ENCODE measurements at regions not wholly inside any gene's neighbourhood (a gene's known extent, or its start where the extent isn't known, plus 50 kb on each side); places are given as distances from the start of the nearest gene placed in this dataset.
A peak's percentile ranks its signal among the peaks of the same experiment; 100 is the strongest.

- Histone ChIP-seq H3K36me3 (ENCODE audit: low read depth) (no peaks in the 10 kb centered on the region), H3K9me3 (ENCODE audit: severe bottlenecking) (no peaks in the 10 kb centered on the region), H3K27me3 (ENCODE audit: insufficient read depth, poor library complexity, severe bottlenecking) (no peaks in the 10 kb centered on the region), H3K4me3 (ENCODE audit: severe bottlenecking) (no peak overlapping the region), H3K4me1 (ENCODE audit: insufficient read depth, poor library complexity, severe bottlenecking) (no peaks in the 10 kb centered on the region), H3K27ac (ENCODE audit: poor library complexity, severe bottlenecking) (no peak overlapping the region)
- ATAC-seq (ENCODE audit: low read depth) (no peak), DNase-seq (ENCODE audit: low spot score) (no peak)
- TF ChIP-seq CTCF (IDR thresholded peaks at IDR 0.05; ENCODE audit: poor library complexity, severe bottlenecking): no peak
Measured at GRCh38 chr1:11358984-11359383, 86.0 kb downstream of the UBIAD1 start.

GRCh38 chr1:11362547-11363021 lies 89.6 kb downstream of the UBIAD1 start:
- no peaks in the 10 kb centered on the region for H3K36me3 ChIP-seq (ENCODE audit: low read depth)
- no peak overlapping the region for H3K4me3 ChIP-seq (ENCODE audit: severe bottlenecking)
- H3K4me1 ChIP-seq (ENCODE audit: insufficient read depth, poor library complexity, severe bottlenecking): no peaks in the 10 kb centered on the region
- H3K27me3 ChIP-seq (ENCODE audit: insufficient read depth, poor library complexity, severe bottlenecking): no peaks in the 10 kb centered on the region
- no peak for DNase-seq (ENCODE audit: low spot score)
- no peak for TF ChIP-seq CTCF (IDR thresholded peaks at IDR 0.05; ENCODE audit: poor library complexity, severe bottlenecking)
- H3K9me3 ChIP-seq (ENCODE audit: severe bottlenecking): no peaks in the 10 kb centered on the region
- H3K27ac ChIP-seq (ENCODE audit: poor library complexity, severe bottlenecking): no peak overlapping the region
- no peak for ATAC-seq (ENCODE audit: low read depth)

- Histone ChIP-seq H3K4me1 (ENCODE audit: insufficient read depth, poor library complexity, severe bottlenecking) (no peaks in the 10 kb centered on the region), H3K4me3 (ENCODE audit: severe bottlenecking) (no peak overlapping the region), H3K27ac (ENCODE audit: poor library complexity, severe bottlenecking) (no peak overlapping the region), H3K9me3 (ENCODE audit: severe bottlenecking) (no peaks in the 10 kb centered on the region), H3K36me3 (ENCODE audit: low read depth) (no peaks in the 10 kb centered on the region), H3K27me3 (ENCODE audit: insufficient read depth, poor library complexity, severe bottlenecking) (no peaks in the 10 kb centered on the region)
- peak; percentile 26 for TF ChIP-seq CTCF (IDR thresholded peaks at IDR 0.05; ENCODE audit: poor library complexity, severe bottlenecking)
- DNase-seq (ENCODE audit: low spot score) (no peak), ATAC-seq (ENCODE audit: low read depth) (no peak)
Measured at GRCh38 chr1:11364170-11364569, 91.2 kb downstream of the UBIAD1 start.

- no peaks in the 10 kb centered on the region for H3K36me3 ChIP-seq (ENCODE audit: low read depth)
- no peak for TF ChIP-seq CTCF (IDR thresholded peaks at IDR 0.05; ENCODE audit: poor library complexity, severe bottlenecking)
- no peak for DNase-seq (ENCODE audit: low spot score)
- H3K4me1 ChIP-seq (ENCODE audit: insufficient read depth, poor library complexity, severe bottlenecking): no peaks in the 10 kb centered on the region
- no peak overlapping the region for H3K27ac ChIP-seq (ENCODE audit: poor library complexity, severe bottlenecking)
- no peak overlapping the region for H3K4me3 ChIP-seq (ENCODE audit: severe bottlenecking)
- no peak for ATAC-seq (ENCODE audit: low read depth)
- no peaks in the 10 kb centered on the region for H3K27me3 ChIP-seq (ENCODE audit: insufficient read depth, poor library complexity, severe bottlenecking)
- no peaks in the 10 kb centered on the region for H3K9me3 ChIP-seq (ENCODE audit: severe bottlenecking)
Measured at GRCh38 chr1:11365744-11366387, 92.9 kb downstream of the UBIAD1 start.

Measured in RWPE2 (cell line).